Hematopoietic multipotent progenitor cell treated with erythropoietin and hydrocortisone succinate and interleukin-3 and kit ligand, for 4 days (in vitro differentiated cells): ENCODE measurements at regions not wholly inside any gene's neighbourhood (a gene's known extent, or its start where the extent isn't known, plus 50 kb on each side); places are given as distances from the start of the nearest gene placed in this dataset.

Experiments
- DNase-seq: peaks from one replicate; pipeline ENCODE4 v3.0.0-alpha.2; 2015

DNA sequence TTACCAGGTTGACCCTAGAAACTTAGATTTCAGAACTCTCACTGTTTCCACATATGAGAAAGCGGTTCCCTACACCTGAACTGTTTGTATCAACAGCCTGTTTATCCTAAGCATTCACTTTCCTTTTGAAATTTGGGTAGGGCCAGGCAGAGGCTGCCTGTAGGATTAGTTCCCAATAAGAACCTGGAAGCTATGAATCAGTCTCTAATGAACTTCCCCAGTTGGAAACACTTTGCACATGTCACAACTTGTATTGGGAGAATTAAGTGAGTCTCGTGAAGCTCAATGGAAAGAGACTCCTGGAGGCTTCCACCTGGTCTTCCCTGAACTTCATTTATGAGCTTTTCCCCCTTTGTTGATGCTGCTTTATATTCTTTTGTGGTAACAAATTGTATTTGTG, 486.6 kb upstream of the HS6ST1 start:
- DNase-seq = no peak

DNA sequence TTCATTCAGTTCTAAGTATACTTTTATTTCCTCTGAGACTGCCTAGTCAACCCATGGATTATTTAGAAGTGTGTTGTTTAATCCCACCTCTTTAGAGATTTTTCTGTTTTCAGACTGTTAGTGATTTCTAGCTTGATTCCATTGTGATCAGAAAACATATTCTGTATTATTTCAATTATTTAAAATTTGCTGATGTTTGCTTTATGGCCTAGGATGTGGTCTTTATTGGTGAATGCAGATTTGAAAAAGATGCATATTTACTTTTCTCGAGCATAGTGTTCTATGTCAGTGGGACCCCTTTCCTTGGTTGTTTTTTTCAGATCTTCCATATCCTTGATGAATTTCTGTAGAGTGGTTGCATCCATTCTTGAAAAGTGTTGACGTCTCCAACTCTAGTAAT, 487.2 kb upstream of the HS6ST1 start:
- no peak for DNase-seq

DNA sequence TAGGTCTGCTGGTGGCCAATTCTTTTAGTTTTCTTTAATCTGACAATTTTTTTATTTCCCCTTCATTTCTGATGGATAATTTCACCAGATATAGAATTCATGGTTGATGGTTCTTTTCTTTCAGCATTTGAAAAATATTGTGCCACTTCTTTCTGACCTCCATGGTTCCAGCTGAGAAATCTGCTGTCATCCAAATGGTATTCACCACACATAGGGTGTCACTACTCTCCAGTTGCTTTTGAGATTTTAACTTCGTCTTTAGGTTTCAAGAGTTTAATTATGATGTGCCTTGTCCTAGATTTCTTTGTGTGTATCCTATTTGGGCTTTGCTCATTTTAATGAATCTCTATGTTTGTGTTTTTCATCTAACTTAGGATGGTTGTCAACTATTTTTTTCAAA, 488.6 kb upstream of the HS6ST1 start:
- no peak for DNase-seq

DNA sequence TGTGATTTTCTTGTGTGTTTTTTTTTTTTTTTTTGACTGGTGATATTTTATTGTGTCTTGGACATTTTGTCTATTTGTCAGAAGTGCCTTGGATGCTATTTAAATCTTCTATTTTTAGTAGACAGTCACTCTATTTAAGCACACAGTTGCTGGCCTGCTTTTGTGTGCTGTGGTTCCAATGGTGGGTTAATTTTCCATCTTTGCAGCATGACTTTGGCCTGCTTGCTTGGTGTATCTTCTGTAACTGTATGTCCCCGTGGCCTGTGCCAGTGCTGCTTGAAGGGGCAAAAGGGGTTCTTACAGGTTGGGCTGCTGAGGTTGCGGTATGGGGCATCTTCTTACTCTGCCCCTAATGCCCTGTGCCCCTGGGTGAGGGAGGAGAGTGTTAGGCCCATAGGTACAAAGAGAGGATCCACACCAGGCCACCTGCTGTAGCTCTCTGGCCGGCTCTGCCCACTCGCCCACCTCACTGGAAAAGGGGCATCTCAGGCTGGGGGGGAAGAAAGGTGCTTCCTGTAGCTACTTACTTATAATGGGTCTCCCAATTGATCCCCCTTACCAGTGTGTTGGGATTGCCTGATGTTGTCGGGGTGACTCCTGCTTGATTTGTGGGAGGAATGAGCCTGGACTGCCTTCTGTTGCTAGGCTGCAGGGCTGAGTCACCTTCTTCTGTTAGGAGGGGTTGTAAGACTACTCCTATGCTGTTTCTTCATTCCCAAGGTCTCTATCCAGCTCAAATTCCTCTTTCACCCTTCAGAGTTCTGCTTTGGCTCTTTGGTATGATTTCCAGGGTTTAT, 490.0 kb upstream of the HS6ST1 start:
- no peak for DNase-seq

DNA sequence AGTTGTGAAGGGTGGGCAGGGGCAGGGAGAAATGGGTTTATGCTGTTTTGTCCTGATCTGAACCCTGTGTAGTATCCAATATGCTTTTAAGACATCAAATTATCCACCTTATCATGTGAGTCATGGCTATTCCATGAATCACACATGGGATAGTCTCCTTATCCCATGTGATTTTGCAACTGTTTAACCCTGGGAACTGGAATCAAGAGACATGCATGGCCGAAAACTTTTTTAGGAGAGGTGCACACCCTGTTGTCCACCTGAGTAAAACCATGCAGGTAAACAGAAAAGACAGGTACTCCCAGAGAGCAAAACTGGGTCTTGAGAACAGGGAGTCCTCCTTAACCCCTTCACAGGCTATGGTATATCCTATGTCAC, 490.6 kb upstream of the HS6ST1 start:
- DNase-seq = no peak

DNA sequence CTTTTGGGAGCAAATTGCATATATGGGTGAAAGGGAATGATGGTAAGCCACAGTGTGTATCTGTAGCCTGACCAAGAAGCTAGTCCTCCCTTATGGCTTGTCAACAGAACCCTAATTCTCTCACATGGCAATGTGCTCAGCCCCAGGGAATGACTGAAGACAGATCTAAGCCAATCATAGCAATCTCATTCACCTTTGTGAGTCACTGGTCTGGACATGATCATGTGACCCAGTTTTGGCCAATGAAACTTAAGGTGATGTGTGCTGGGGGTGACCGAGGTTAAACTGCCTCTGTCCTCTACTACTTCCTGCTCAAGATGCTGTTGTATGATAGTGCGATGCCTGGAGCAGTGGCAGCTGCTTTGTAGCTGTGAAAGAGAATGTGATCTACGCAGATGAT, 491.2 kb upstream of the HS6ST1 start:
- DNase-seq = no peak

DNA sequence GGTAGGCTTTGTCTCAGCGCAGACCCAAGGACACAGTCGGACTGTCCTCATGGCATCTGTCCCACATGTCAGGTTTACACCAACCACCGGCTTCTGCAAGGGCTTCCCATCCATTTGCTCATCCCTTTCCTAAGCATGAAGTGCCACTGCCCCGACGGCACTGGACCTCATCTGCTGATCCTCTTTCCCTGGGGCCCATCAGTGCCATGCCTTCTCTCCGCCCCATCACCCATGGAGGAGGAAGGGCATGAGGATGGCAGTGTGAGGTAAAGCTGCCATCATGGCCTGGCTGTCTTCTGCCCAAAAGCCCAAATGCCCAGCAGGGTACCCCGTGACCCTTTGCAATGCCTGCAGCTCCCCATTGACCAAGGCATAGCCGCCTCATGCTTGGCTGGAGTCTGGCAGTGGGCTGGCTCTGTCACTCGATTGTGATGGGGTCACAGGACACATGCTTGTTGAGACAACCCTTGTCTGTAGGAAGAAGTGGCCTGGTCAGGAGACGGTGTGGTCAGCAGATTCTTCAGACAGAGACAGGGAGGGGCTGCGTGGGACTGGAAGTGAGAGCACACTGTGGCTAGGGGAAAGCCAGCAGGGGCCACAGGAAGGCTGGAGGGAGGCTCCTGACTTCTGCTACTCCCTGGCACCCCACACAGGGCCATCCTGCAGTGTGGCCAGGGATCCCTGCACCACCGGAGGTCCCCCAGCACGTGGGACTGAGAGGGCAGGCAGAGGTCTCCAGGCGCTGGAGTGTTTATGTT, 493.7 kb upstream of the HS6ST1 start:
- no peak for DNase-seq

DNA sequence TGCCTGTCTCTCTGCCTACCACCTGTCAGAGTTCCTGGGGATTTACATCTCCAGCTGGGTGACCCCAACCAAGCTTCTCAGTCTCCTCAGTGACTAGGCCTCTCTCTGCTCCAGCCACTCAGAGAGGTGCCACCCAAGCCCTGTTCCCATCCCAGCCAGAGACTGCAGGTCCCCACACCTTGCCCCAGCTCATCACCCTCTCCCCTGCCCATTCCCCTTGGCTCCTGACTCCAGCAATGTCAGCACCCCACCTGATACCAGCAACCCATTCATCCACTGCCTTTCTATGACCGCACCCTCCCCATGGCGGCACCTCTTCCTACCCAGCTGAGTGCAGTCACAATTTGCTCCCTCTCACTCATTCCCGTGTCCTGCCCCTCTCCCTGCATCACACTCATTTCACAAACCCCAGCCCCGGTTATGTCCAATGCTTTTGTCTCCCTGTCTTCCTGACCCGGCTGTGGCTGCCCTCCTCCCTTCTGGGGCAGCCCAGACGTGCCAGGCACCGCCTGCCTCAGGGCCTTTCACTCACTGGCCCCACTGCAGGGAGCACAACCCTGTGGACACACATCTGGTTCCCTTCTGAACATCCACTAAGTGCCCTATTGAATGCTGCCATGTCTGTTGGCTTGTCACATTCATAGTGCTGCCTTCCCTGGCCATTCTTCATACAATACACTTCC, 494.8 kb upstream of the HS6ST1 start:
- DNase-seq = no peak

DNA sequence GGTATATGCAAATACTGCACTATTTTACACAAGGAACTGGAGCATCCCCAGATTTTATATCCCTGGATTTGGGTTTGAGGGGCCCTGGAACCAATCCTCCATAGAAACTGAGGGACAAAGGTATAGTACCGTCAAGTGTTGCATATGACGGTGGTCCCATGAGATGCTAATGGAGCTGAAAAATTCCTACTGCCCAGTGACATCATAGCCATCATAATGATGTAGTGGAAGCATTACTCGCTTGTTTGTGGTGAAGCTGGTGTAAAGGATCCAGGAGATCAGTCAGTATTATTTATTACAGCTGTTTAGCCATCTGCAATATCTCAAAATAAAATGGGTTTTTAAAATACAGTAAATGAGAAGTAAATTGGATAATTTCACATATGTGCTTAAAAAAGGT, 496.6 kb upstream of the HS6ST1 start:
- DNase-seq = no peak

DNA sequence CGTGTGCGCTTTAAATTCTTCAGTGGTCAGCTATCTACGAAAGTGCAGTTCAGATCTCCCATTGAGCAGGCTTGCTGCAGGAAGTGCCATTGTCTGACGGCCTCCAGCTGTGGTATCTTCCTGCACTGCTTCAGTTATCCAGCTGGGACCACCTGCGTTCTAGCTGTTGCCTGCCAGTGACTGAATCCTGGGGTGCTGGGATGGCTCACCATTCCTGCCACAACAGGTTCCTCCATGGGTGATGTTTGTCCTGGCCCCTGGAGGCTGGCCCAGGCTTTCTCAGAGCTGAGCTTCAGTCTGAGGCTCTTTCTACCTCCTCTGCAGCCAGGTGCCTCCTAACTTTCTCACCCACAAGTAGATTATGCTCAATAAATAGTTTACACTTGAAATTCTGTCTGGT, 498.5 kb upstream of the HS6ST1 start:
- DNase-seq = no peak

DNA sequence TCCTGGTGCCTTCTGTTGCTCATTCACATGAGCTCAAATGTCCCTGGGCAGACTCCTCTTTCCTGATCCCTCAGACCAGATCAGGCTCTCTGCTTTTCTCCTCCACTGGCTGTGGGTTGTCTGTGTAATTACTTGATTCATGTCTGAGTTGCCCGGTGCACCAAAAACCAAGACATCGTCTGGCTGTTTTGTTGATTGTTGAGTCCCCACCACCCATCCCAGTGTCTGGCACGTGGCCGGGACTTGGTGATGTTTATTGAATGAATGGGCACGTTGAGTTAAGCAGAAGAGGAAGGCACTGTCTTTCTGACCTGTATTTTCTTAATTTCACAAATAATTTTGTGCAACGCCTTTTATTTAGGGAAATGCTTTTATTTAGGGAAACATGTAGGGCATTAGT, 499.1 kb upstream of the HS6ST1 start:
- DNase-seq = no peak

DNA sequence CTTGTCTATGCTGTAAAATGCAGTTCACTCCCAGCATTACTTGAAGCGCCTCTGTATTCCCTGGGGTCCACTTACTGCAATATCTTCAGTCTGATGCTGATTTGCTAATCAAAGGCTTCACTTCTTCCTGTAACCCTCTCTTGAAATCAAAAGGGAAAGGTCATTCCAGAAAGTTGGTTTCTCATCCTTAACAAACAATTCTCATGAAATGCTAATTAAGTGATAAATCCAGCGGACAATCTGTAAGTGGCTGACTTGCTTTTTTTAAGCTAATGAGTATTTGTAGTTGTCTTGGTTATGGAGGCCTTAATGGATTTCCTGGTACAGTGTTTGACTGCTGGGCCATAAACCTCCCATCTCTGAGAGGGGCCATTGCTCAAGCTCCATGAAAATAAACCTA, 499.6 kb upstream of the HS6ST1 start:
- no peak for DNase-seq

DNA sequence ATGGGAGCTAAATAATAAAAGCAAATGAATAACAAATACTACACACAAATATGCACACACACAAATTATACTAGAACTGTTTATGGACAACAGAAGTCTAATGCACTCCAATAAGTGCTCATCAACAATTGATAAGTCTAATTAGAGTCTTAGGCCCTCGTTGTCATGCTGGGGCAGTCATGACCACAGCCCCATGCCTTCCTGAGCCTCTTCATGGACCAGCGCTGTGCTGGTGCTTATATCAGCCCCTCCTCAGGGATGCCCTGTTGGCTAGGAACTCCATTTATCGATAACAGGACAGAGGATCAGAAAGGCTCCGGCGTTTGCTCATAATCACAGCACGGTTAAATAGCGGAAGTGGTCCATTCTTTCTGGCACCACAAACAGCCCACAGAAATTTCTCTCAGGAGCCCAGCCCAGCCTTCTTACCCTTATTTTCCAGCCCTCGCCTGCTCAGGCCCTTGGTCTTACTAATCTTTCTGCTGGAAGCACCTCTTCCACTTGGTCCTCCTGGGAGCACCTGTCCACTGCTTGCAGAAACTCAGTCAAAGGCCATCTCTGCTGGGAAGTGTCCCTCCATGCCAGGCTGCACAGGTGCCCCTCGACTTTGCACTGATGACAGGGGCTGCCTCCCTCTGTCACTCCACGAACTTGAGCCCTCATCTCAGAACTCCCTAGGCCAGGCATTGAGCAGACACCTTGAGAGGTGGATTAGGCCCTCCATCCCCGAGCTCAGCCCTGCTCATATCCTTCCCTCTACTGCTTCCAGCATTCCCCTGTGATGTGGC, 500.2 kb upstream of the HS6ST1 start:
- no peak for DNase-seq

DNA sequence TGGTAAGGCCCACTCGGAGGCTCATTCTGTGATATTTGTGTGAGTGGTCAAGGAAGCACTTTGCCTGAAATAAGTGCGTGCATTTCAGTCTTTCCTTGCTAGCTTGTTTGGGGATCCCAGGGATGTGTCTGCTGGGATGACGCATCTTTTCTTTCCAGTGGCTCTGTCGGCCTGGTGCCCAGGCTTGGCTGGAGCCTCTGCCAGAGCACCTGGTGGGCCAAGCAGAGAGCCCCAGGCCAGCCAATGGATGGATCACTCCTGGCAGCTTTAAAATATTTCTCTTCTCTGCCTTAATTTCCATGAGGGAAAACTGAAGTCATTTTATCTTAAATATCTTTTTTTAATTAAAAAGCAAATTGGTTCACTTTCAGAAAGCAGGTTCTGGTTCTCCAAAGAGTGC, 501.8 kb upstream of the HS6ST1 start:
- no peak for DNase-seq

DNA sequence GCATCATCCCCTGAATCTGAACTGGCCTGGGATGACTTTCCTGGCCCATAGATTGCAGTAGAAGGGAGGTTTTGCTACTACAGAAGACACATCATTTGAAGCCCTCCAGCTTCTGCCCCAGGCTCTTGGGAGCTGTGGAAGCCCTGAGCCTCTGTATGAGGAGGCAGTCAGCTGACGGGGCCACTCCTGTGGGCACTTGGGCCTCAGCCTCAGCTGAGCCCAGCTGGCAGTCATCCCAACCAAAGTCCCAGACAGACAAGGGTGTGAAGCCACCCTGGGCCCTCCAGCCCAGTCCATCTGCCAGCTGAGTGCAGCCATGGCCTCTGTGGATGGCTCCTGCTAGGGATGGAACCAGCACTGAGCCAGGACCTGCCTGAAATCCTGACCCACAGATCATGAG, 502.3 kb upstream of the HS6ST1 start:
- no peak for DNase-seq

DNA sequence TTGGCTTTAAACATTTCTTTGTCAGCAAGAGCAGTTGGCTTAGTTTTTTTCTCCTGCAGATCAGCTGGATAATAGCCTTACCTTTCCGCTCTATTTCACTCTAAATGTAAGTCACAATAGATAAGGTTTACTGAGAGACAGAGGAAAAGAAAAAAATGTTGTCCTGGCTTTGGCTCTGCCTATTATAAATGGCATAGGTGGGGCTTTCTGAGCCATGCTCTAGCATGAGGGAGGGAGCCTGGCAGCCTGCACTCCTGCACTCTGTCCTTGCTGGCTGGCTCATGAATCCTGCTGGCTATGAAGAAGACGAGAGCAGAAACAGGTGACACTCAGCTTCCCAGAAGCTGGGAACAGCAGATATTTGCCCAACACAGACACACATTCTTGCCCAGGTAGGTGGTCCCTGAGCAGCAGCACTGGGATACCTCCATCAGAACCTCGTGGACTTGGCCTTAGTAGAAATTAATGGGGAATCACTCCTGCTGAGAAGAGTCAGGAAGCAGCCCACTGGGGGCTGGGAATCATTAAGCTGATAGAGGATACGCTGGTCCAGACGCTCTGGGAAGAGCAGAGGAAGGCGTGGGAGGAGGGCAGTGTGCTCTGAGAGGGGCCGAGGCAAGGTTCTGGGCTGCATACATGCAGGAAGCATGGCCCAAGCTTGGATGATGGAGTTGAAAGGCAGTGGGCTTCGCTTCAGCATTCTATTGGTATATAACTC, 514.4 kb upstream of the HS6ST1 start:
- no peak for DNase-seq

DNA sequence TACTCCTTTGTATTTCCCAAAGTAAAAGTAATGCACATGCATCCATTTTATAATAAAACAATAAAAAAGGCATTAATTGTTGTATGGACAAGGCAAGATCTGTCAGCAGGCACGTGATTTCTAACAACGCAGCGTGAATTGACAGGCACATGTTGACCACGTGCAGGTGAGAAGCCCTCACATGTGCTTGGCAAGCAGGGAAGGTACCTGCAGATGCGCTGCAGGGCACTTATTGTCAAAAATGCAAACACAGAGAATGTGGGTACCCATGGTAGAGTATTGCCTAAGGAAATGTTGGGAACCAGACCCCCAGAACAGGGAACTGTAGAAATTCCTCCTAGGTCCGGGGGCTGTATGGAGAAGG, 515.0 kb upstream of the HS6ST1 start:
- DNase-seq = no peak

DNA sequence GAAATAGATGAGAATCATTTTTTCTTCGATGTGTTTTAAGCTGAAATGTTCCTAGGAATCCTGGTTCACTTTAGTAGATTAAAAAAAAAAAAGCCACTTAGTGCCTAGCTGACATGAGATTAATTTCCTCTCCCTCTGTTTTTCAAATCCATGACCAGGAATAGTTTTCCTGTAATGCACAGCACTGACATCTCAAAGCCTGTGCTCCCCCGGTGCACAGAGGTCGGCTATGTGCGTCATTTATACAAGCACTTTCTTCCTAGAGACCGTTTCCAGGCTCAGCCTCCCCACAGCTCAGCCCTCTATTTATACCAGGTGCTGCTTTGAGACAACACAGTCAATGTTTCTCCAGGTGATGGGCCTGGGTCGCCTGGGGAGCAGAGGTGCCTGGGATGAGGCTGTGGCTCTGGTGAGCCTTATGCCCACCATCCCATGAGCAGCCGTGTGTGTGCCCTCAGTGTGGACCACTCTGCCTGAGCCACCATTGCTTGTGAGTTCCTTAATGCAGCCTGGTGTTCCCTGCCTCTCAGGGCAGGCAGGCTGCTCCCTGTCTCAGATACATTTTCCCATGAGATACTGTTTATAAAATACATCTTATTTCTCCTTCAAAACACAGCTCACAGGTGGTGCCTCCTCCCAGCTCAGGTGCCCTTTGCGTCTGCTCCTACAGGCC, 515.7 kb upstream of the HS6ST1 start:
- DNase-seq = no peak

DNA sequence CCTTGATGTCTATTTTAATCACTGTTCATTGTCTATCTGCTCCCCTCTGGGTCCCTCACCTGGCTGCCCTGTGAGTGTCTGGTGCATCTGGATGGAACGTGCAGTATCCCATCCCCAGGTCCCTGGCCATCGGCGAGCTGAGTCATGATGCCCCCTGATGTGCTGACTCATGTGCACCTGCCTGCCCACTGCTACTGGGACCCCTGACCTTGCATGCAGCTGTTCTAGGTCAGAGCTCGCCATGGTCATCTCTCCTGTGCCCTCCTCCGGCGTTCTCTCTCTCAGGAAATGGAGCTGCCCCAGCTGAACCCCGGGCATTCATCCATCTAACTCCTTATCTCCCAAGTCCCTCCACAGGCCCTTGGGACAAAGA, 516.2 kb upstream of the HS6ST1 start:
- no peak for DNase-seq

DNA sequence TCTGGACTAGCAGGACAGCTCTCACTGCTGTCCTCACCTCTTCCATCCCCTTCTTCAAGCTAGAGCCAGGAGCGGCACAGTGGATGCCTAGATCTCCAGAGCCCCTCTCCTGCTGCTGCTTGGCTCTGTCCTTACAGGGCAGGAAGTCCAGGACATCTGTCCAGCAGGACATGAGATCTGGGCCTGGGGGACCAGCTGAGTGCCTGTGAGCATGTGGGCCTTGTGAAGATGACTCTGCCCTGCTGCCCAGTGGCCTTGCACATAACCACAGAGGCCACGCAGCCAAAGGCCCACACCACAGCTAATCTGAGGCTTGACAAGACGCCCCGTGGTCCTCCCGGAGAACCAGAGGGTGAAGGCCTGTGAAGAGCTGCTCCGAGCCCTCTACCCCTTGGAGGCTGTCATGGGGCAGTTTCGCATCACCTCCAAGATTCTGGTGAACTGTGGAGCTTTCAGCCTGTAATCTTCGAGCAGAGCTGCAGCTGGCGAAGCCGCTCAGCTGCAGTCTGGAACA, 516.7 kb upstream of the HS6ST1 start:
- DNase-seq = no peak

DNA sequence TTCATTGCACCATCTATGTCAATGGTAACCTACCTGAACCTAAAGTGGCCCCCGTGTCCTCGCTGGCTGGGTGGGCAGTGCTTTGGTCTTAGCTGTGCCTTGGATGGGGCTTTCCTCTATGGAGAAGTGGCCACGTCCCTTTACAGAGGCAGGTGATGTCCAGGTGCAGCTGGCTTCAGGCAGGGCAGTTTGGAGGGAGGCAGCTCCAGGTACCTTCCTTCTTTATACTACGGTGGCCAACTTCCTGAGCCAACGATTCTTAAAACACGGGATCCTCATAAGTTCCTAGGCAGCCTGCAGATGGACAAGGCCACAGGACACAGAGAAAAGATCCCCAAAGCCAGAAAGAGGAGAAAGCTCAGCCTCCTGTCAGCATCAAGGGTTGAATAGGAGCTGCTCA, 517.3 kb upstream of the HS6ST1 start:
- no peak for DNase-seq

DNA sequence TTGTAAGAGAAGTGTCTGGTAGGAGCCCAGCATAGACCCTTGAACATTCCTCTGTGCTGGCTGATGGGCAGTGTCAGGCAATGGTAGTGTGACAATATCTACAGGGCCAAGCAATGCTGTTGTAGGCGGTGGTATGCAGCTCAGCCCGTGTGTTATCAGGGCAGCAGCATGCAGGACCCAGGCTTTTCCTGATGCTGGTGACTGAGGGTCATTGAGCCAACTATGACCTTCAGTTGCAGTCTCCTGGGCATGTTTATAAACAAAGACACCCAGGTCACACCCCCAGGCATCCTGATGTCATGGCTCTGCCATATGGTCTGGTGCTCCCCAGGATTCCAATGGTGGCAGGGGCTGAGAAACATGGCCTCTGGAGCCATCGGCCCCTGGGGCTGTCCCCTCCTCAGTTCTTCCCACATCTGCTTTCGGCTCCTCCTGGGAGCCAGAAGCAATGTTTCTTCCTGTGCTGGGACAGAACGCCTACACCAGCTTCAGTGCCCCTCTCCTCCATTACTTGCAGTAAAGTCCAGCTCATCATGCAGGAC, 518.0 kb upstream of the HS6ST1 start:
- DNase-seq = no peak
